GM18502 (cell line): ENCODE measurements at regions not wholly inside any gene's neighbourhood (a gene's known extent, or its start where the extent isn't known, plus 50 kb on each side); places are given as distances from the start of the nearest gene placed in this dataset.
A peak's percentile ranks its signal among the peaks of the same experiment; 100 is the strongest.

ENCODE experiments used
- ATAC-seq: cut with Tn5 transposase; IDR thresholded peaks from one replicate; pipeline ENCODE4 v1.9.1; 2021; ENCODE audit warnings: mild to moderate bottlenecking; ENCODE audit not compliant: unreplicated experiment, poor library complexity

GRCh38 chr4:111864066-111864465 lies 281.2 kb upstream of the FAM241A start:
- ATAC-seq, result no peak

- no peak for ATAC-seq
These were observed 275.9 kb upstream of the FAM241A start for GRCh38 chr4:111869339-111869738.

- no peak for ATAC-seq
These were observed 273.5 kb upstream of the FAM241A start for GRCh38 chr4:111871802-111872201.

DNA sequence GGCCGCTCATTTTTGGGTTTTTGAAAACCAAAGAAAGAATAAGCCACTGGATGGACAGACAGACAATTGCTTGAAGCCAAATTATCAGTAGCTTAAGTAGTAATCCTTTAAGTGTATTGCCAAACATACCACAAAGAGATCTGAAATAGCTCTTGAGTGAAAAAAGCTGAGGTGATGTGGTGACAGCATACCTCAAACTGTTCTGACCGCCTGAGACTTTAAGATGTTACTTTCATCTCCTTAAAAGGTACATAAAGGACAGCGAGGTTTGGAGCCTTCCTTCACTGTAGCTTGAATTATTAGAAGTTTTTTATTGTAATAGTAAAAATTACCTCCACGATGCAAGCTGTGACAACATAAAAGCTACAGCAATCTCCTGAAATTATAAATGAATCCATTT lies 271.5 kb upstream of the FAM241A start:
- ATAC-seq, result no peak

DNA sequence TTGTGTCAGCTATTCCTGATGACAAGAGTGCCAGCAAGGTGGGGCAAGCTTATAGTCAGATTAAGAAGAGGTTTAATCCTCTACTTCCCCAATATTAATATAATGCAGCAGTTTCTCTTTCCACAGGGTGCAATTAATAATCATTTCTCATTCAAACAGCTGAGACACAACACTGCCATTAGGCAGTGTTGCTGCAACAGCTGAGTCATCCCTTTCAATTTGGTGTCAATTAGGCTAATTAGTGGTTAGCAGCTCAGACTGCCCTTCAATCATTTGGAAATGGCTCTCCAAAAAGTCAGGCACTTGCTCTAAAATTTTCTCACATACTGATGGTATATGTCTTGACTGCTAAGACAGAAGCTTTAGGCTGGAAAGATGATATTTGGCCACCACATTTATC lies 265.7 kb upstream of the FAM241A start:
- no peak for ATAC-seq

DNA sequence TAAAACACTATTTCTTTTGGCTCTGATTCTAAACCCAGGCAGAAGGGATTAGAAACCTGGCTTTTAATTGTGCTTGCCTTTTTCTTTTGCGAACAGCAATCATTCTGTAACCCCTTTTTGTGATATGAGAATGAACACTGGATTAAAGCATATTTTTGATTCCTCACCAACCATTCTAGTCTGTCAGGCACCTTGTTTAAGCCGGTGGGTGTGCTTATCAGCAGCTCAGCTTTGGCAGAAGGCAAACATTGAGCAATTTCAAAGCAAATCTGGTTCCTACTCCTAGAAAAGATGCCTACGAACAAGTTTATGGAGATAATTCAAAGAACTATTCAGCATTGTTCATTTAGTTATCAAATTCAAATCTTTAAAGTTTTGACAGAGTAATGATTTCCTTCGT lies 265.1 kb upstream of the FAM241A start:
- ATAC-seq, result no peak

GRCh38 chr4:111883557-111883999 lies 261.7 kb upstream of the FAM241A start:
- ATAC-seq, result no peak

- no peak for ATAC-seq
These were observed 254.8 kb upstream of the FAM241A start for GRCh38 chr4:111890412-111890811.

DNA sequence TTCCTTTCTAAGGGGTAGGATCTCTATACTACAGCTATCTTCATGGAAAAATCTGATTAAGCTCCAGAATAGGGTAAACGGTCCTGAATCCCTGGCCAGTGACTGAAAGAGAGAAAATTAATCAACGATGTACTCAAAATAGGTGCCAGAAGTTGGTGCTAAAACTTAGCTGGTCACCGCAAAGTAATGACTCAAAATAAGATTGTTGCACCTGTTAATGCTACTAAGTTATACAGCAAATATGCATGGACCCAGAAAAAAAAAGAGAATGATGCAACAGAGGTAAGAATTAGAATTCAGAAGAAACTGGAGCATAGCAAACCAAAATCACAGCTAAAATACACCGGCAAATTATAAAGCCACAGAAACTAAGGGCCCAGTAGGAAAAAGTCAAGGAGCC lies 239.7 kb upstream of the FAM241A start:
- ATAC-seq, result peak; percentile 93

DNA sequence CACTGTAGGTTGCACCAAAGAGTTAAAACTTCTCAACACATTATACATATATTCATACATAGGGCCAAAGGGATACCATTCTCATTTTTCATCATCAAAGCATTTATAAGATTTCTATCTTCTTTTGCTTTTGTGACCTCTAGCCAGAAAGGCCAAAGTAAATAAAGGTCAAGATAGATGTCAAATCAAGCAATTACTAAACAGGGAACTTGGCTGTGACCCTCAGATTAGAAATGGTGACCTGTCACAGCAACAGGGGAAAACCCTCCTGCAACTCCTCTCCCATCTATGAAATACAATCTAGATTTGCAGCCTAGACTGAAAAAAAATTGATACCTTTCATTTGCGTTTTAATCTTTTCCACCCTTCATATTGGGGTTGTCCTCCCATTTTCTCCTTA lies 225.6 kb upstream of the FAM241A start:
- ATAC-seq, result no peak

DNA sequence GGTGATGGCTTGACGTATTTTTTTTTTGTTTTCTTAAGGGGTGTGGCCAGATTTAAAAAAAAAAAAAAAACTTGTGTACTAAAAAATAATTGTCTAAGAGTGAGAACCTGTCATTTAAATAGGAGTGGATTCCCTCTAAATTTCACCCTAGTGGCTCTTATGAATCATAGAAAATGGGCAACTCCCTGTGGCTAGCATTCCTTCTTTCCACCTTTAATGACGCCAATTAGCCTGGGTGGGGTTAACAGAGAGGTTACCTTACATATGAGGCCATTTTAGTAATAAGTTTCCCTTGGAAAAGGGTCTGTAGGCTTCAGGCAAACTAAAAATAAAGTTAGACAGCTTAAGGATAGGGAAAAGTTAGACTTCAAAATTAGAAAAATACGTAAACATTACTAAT lies 223.5 kb upstream of the FAM241A start:
- no peak for ATAC-seq

- ATAC-seq, result no peak
These were observed 221.5 kb upstream of the FAM241A start for GRCh38 chr4:111923786-111924185.

DNA sequence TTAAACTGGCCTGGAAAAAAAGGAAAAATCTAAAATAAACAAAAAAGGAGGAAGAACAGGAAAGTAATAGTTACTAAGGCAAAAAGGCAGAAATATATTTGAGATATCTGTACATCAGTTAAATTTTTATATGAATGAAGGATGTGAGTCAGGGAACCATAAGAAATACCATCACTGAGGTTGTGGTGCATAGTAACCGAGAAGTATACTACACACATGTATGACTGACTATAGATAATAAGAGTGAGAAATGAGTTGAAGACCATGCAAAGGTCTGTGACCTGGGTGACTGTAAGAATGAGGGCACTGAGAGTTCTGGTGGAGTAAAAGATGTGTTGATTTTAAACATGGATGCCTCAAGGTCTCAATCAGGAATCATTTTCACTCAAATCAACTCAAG lies 220.6 kb upstream of the FAM241A start:
- ATAC-seq, result no peak

- peak; percentile 99 for ATAC-seq
These were observed 214.6 kb upstream of the FAM241A start for GRCh38 chr4:111930659-111931058.

DNA sequence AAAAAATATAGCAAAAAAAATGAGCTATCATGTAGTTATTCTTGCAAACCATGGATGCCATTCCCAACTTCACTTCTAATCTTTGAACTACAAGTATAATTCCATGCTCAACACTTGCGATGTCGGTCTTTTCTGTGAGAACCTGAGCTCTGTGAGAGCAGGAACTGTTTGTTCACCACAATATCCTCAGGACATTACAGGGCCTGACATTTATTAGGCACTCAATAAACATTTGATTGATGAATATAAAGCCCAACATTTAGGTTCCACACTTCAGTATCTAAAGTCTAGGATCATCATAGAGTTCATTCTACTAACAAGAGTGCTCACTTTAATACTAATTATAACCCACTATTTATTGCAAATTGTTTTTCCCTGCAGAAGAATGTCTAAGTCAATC lies 211.6 kb upstream of the FAM241A start:
- no peak for ATAC-seq

DNA sequence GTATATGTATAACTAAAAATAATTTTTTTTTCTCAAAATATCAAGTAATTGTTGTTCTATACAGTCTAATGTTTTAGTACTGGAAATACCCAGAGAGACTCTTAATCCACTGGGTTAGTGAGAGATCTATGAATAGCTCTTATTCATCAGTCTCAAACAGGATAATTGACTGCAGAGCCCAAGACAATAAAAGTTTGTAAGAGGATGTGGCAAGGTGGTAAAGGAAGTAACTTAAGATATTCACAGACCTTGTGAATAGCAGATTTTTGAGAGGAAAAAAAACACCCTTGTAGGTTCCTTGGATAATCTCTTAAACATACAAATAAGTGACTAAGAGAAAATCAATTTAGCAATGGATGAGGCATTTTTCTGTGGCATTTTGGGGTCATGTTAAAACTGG lies 210.9 kb upstream of the FAM241A start:
- no peak for ATAC-seq

- peak; percentile 90 for ATAC-seq
These were observed 207.9 kb upstream of the FAM241A start for GRCh38 chr4:111937368-111937767.

- ATAC-seq, result no peak
These were observed 203.3 kb upstream of the FAM241A start for GRCh38 chr4:111941957-111942356.

GRCh38 chr4:111943796-111944203 lies 201.5 kb upstream of the FAM241A start:
- peak; percentile 92 for ATAC-seq

DNA sequence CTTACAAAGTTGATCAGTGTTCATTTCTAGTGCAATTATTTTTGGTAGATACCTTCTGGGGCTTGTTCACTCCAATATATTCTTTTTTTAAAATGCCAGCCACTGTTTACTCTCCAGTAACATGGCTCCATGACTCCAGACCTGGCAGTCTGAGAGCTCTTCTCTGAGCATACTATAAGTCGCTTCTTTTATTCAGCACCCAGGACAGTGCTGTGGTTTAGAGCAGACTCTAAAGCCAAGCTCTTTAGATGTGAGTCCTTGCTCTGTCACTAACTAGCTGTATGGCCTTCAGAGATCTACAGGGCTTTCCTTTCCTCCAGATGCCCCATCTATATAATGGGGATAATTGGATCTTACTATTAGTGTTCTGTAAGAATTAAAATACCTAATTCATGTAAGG lies 200.2 kb upstream of the FAM241A start:
- ATAC-seq, result no peak

- ATAC-seq, result no peak
These were observed 198.5 kb upstream of the FAM241A start for GRCh38 chr4:111946800-111947199.

DNA sequence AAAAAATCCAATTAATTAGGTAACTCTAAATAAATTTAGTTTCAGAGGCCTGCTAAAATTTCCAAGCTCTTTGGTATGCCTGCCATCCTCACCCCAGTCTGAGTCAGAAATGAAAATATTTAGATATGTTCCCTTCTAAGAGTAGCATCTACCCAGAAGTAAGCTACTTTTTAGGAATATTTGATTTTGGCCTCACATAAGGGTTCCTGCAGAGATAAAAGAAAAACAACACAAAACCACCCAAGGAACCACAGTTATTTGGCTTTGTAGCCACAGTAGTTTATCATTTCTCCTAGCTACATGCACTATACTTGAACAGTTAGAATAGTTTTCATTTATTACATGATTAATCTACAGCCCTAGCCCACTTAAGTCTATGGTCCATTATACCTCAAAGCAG lies 192.6 kb upstream of the FAM241A start:
- no peak for ATAC-seq

DNA sequence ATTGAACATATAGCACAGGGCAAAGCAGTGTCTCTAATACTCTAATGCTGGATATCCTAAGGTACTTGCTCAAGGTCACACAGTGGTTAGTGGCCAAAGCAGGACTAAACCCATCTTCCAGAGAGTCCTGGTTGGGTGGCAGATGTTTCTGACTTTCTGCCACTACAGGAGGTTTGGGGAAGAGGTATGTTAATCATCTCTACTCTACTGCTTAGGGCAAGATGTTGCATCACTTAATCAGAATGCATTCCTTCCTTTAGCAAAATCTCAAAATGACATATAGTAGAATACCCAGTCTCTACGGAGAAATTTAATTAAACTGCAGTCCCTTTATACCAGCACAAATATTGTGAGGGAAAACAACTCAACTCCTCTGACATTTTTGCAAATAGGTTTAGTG lies 190.7 kb upstream of the FAM241A start:
- no peak for ATAC-seq
